ENCODE measurements at regions not wholly inside any gene's neighbourhood (a gene's known extent, or its start where the extent isn't known, plus 50 kb on each side); places are given as distances from the start of the nearest gene placed in this dataset.

- TF ChIP-seq EP300 (IDR thresholded peaks at IDR 0.05; ENCODE audit: borderline replicate concordance) (no peak), EGR1 (IDR thresholded peaks at IDR 0.05) (no peak), YY1 (IDR thresholded peaks at IDR 0.05; ENCODE audit: low read depth) (no peak), TAF1 (IDR thresholded peaks at IDR 0.05; ENCODE audit: low read depth) (no peak), REST (IDR thresholded peaks at IDR 0.05; ENCODE audit: low read depth) (no peak), NFIC (IDR thresholded peaks at IDR 0.05) (peak; percentile 73)
Observed at GRCh38 chr1:79373481-79374125, 367.1 kb upstream of the ADGRL4 start.
